PC-9 (cell line): ENCODE measurements at regions not wholly inside any gene's neighbourhood (a gene's known extent, or its start where the extent isn't known, plus 50 kb on each side); places are given as distances from the start of the nearest gene placed in this dataset.

Experiments
- CTCF ChIP-seq: fragments of 200-600 bp; sonication (generic); conservative IDR thresholded peaks from 2 replicates; pipeline ENCODE4 v1.6.1; 2017; ENCODE audit warnings: mixed run types, antibody characterized with exemption, mild to moderate bottlenecking, moderate library complexity
- EZH2 ChIP-seq: fragments of 200-600 bp; sonication (generic); IDR thresholded peaks from 2 replicates; pipeline ENCODE4 v1.8.0; 2017; ENCODE audit warnings: antibody characterized with exemption, low read depth

- TF ChIP-seq CTCF, result no peak
- no peak for TF ChIP-seq EZH2
Measured at GRCh38 chr3:21220944-21221343, 530.1 kb downstream of the ZNF385D start.
